HG03135 (cell line): ENCODE measurements at regions not wholly inside any gene's neighbourhood (a gene's known extent, or its start where the extent isn't known, plus 50 kb on each side); places are given as distances from the start of the nearest gene placed in this dataset.

Experiments
- ATAC-seq: cut with Tn5 transposase; IDR thresholded peaks from one replicate; pipeline ENCODE4 v1.9.1; 2021; ENCODE audit warnings: mild to moderate bottlenecking, moderate library complexity; ENCODE audit not compliant: unreplicated experiment

GRCh38 chr20:24718277-24718676 lies 230.8 kb upstream of the CST7 start:
- ATAC-seq, result no peak

DNA sequence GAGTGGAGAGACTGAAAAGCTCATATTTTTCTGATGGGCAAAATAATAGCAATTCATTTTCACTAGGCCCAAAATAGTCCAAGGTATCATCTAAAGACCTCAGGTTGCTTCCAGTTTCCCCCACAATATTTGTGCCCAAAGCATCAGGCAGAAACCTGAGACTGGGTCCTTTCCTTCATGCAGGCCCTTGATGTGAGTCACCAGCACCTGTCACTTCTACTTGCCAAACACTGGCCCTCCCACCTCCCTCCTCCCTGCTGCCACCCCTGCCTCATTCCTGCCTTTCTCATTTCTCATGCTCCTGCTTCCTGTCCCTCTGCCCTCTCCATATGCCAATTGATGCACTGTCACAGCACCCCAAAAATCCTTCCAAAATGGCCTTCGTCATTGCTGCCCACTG lies 230.4 kb upstream of the CST7 start:
- ATAC-seq, result no peak

GRCh38 chr20:24720957-24721356 lies 228.1 kb upstream of the CST7 start:
- no peak for ATAC-seq

DNA sequence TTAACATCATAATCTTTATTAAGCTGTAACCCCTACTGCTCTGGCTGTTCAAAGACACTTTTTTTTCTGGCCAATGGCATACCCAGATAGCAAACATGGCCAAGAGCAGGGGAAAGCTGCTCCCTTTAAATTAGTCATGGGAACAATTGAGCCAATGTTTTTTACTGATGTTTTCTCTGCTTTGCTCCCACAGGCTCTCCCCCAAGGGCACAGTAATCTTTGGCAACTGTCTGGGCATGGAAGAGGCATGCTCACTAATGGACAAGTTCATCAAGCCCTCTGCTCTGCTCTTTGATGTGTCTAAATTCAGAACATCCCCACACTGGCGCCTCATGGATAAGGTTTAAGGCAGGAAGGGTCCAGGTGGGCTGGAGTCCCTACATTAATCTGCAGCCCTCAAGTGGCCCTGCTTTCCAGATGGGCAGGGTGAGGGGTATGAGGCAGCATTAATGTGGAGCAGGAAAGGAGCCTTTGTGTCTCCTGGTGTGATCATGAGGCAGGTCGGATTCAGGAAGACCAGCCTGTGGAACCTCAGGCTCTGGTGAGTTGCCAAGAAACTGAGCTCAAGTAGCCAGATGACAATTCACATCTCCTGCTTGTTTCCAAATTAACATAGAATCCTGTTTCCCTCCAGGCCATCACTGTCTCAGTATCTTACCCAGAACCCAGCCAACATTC lies 227.0 kb upstream of the CST7 start:
- ATAC-seq, result no peak

DNA sequence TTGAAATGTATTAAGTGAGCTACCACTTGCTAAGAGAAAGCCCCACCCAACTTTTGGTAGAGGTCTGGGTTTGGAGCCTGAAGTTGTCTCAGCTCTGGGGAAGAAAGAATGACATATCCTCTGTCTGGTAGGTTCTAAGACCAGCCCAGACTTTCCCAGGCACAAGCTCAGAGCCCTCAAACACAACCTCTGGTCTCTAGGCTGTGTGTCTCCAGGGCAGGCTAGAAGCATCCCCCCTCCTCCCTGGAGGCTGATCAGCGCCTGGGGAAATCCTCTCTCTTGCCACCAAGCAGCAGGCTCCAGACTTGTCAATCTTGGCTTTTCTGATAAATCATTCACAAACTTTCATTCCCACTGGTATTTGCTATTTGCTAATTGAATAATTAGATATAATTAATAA lies 226.5 kb upstream of the CST7 start:
- ATAC-seq, result no peak

DNA sequence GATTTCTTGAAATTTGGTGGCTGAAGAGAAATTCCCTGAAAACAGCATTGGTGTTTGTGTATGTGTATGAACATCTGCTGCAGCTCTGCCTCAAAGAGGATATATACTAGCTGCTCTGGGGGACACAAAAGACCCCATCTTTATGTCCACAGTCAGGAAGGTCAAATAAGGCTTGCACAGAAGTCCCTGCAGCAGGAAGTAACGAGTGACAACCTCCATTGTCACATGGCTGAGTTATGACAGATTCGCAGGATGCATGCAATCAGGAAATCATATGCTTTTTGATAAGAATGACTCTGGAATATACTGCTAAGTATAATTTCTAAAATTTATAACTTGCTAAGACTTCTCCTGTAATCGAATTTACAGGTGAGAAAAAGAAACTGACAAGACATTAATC lies 225.9 kb upstream of the CST7 start:
- ATAC-seq, result no peak

DNA sequence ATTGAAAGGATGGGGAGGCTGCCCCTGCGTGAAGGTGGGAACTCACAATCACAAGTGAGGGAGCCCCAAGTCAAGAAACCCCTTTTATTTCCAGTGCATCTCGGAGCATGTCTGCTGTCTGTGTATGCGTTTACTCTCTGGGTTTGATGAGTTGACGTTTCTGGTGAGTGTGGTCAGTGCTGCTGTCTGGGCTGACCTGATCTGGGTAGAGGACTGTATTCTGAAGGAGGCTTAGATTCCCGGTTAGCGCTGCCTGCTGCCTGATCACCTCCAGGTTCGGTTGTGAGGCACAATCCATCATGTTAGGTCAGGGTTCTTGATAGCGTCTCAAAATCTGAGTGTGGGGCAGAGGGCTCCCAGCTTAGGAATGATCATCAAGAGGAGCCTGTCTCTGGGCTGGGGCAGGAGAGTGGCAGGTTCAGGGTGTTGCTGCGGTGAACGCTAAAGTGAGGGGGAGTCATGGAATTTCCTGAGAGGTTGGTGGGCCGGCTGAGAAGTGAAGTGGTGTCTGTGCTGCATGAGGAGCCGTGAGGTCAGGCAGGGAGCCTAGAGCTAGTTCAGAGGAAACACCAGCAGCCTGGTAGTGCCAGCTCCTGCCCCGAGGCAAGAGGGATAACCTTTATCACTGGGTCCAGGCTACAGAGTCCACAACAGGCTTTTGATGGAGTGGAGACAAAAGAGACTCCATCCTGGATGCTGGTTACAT lies 225.3 kb upstream of the CST7 start:
- no peak for ATAC-seq

DNA sequence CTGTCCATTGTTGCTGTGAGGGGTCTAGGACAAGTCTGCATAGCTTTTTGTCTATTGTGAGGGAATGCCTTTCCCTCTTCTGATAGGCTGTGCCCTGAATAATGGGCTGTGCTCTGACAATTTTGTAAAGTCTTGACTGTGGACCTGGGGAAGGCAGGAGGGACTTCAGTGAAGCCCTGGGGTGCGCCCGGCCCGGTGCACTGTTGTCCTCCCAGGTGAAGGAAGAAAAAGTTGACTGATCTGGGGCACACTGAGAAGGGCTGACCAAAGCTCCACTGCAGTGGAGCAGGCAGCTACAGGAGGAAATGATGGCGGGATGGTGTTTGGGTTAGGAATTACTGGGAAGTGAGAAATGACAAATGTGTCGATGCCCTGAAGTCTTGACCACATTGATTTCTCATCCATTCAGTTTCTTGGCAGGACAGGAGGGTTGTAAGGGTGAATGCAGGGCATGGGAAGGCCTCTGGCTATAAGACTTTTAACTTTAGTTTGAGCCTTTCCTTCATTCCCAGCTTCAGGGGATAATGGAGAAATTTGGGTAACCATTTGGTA lies 224.0 kb upstream of the CST7 start:
- no peak for ATAC-seq

DNA sequence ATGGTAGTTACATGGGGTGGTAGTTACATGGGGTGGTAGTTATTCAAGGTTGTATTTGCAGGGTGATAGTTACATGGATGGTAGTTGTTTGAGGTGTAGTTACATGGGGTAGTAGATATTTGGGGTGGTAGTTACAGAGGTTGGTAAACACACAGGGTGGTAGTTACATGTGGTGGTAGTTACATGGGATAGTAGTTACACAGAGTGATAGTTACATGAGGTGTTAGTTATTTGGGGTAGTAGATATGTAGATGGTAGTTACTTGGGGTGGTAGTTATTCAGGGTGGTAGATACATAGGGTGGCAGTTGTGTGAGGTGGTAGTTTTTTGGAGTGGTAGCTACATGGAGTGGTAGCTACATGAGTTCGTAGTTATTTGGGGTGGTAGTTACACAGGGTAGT lies 221.3 kb upstream of the CST7 start:
- ATAC-seq, result no peak

GRCh38 chr20:24729896-24730605 lies 219.0 kb upstream of the CST7 start:
- ATAC-seq, result no peak

DNA sequence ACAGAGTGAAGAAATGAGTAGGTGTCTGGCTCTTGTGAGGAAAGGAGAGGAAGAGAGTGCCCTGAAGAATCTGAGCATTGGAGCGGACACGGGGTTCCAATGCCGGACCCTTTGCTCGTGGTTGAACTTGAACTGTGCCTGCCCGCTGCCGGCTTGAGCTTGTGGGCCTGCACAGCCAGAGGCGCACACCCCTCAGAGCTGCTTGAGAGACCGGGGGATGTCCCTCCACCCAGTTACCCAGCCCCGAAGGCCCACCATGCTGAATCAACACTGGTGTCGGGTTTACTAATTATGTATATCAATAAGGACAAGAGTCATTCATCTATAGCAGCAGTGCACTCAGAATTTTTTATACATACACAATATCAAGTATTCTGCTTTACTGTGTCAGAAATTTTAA lies 218.3 kb upstream of the CST7 start:
- ATAC-seq, result no peak

- ATAC-seq, result no peak
Measured at GRCh38 chr20:24731312-24731711, 217.8 kb upstream of the CST7 start.

- ATAC-seq, result no peak
Measured at GRCh38 chr20:24732076-24732475, 217.0 kb upstream of the CST7 start.

DNA sequence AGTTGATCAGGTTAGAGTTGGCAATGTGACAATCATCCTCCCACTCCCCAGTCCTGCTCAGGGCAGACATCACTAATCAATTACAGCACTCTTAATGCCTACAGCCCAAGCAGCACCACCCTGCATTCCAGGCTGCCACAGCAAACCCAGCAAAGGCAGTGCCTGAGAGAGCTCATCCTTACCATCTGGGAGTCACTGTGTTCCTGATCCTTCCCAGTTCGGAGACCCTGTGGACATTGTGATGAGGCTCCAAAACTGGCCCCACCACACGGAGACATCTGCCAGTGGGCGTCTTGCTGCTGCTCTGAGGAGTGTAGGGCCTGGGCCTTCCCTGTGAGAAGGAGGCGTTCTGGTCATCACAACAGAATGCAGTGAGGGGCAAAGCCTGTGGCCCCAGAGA lies 216.5 kb upstream of the CST7 start:
- no peak for ATAC-seq

DNA sequence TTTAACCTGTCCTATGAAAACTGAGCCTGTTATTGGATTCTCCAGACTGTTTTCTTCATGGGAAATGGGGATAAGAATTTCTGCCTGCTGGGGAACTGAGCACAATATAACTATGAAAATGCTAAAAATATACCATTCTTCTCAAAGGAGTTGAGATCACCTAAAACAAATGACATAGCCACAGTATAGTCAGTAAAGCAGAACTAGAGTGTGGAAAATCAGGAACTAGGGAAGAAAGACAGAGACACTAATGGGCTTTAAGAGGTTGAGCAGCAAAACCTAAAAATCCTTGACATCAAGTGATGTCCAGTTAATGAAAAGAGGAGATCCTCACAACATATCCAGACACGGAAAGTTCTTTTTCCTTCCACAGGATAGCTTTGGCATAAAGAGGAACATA lies 215.7 kb upstream of the CST7 start:
- ATAC-seq, result no peak

DNA sequence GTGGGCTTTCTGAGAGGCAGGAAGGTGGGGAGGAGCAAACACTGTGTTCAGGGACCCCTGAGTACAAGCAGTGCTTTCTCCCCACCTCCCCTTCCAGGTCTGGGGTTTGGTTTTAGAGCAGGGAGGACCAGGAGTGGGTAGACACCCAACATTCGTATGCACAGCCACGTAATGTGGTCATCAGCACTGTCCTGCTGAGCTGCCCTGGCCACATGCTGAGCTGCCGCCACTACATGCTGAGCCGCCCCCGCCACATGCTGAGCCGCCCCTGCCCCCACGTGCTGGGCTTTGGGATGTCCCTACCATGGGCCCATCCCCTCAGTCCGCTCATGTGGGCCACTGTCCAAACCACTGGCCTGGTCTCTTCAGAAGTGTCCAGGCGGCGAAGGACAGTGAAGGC lies 214.9 kb upstream of the CST7 start:
- no peak for ATAC-seq

DNA sequence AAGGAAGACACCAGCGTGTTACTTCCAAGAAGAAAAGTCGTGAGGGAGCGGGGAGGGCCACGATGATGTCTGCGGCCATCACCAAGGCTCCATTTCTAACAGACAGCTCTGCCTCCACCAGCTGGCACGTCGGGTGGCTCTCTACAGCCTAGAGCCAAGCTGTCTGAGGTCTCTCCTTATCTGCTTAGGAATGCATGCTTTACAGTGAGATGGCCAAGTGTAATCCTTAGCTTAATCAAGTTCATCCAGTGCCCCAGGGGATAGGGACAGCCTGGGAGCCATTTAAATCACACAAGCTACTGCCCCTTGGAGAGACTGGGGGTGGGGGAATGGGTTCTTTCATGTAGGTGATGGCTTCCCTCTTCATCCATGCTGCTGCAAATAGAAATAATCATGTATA lies 213.8 kb upstream of the CST7 start:
- no peak for ATAC-seq

GRCh38 chr20:24736131-24736843 lies 212.8 kb upstream of the CST7 start:
- ATAC-seq, result no peak

GRCh38 chr20:24736844-24737211 lies 212.2 kb upstream of the CST7 start:
- no peak for ATAC-seq

GRCh38 chr20:24737212-24737850 lies 211.7 kb upstream of the CST7 start:
- no peak for ATAC-seq
